ENCODE measurements at regions not wholly inside any gene's neighbourhood (a gene's known extent, or its start where the extent isn't known, plus 50 kb on each side); places are given as distances from the start of the nearest gene placed in this dataset.

GRCh38 chr12:100741084-100741711, 53.4 kb upstream of the ANO4 start:
- no peak for DNase-seq

- DNase-seq = no peak
These were observed 51.5 kb upstream of the ANO4 start for GRCh38 chr12:100743060-100743459.
